PC-9 (cell line): ENCODE measurements at regions not wholly inside any gene's neighbourhood (a gene's known extent, or its start where the extent isn't known, plus 50 kb on each side); places are given as distances from the start of the nearest gene placed in this dataset.

Source experiments
- BruUV-seq: library from RNA; stranded (reverse); fragments of 400-500 nt; replicated peaks from 2 replicates; lab custom pipeline; 2021; lab: Mats Ljungman, UMichigan
- CTCF ChIA-PET: fragments of 300-600 bp; sonication (Branson Sonifier 250); formaldehyde crosslinking; loops from one replicate; lab custom pipeline; 2022; ENCODE audit warnings: antibody characterized with exemption; lab: Charles Lee
- POLR2A ChIA-PET: fragments of 300-600 bp; sonication (Branson Sonifier 250); formaldehyde crosslinking; loops from one replicate; lab custom pipeline; 2022; ENCODE audit warnings: antibody characterized with exemption; ENCODE audit not compliant: unreplicated experiment; lab: Charles Lee
- DNase-seq, 2 experiments: peaks; one replicate each; pipeline versions ENCODE4 v3.0.0 to v3.0.0-alpha.2; 2015 to 2022; ENCODE audit warnings: mixed read lengths in 1 of 2
- H2AFZ ChIP-seq: fragments of 200-600 bp; sonication (generic); 2 replicates; pipeline ENCODE4 v1.8.1; 2017; ENCODE audit warnings: antibody characterized with exemption
- H3F3A ChIP-seq: fragments of 200-600 bp; sonication (generic); 2 replicates; pipeline ENCODE4 v1.8.1; 2017; ENCODE audit warnings: antibody characterized with exemption, mild to moderate bottlenecking, low read depth; ENCODE audit not compliant: insufficient read depth
- H3K27ac ChIP-seq: fragments of 200-600 bp; sonication (generic); 2 replicates; pipeline ENCODE4 v1.6.1; 2016; ENCODE audit warnings: mixed run types
- H3K27me3 ChIP-seq: fragments of 200-600 bp; sonication (generic); 2 replicates; pipeline ENCODE4 v1.6.1; 2016; ENCODE audit warnings: low read depth, mixed run types; ENCODE audit not compliant: insufficient read depth
- H3K36me3 ChIP-seq: fragments of 200-600 bp; sonication (generic); 2 replicates; pipeline ENCODE4 v1.6.1; 2016; ENCODE audit warnings: low read depth, mixed run types
- H3K4me1 ChIP-seq: fragments of 200-600 bp; sonication (generic); replicated peaks from 2 replicates; pipeline ENCODE4 v1.6.1; 2016; ENCODE audit warnings: mixed run types; ENCODE audit not compliant: insufficient read depth
- H3K4me2 ChIP-seq: fragments of 200-600 bp; sonication (generic); 2 replicates; pipeline ENCODE4 v1.6.1; 2017; ENCODE audit warnings: mixed run types
- H3K4me3 ChIP-seq: fragments of 200-600 bp; sonication (generic); 2 replicates; pipeline ENCODE4 v1.6.1; 2016; ENCODE audit warnings: mixed run types
- H3K79me2 ChIP-seq: fragments of 200-600 bp; sonication (generic); 2 replicates; pipeline ENCODE4 v1.6.1; 2017; ENCODE audit warnings: low read depth, mixed run types
- H3K9me2 ChIP-seq: fragments of 200-600 bp; sonication (generic); 2 replicates; pipeline ENCODE4 v1.8.1; 2017; ENCODE audit warnings: mild to moderate bottlenecking; ENCODE audit not compliant: insufficient read depth
- H3K9me3 ChIP-seq: fragments of 200-600 bp; sonication (generic); 2 replicates; pipeline ENCODE4 v1.8.1; 2016; ENCODE audit warnings: low read depth; ENCODE audit not compliant: insufficient read depth
- H4K20me1 ChIP-seq: fragments of 200-600 bp; sonication (generic); 2 replicates; pipeline ENCODE4 v1.8.1; 2017; ENCODE audit not compliant: insufficient read depth
- CTCF ChIP-seq: fragments of 200-600 bp; sonication (generic); conservative IDR thresholded peaks from 2 replicates; pipeline ENCODE4 v1.6.1; 2017; ENCODE audit warnings: mixed run types, antibody characterized with exemption, mild to moderate bottlenecking, moderate library complexity
- EZH2 ChIP-seq: fragments of 200-600 bp; sonication (generic); IDR thresholded peaks from 2 replicates; pipeline ENCODE4 v1.8.0; 2017; ENCODE audit warnings: antibody characterized with exemption, low read depth
- intact Hi-C: fragments of 100-400 bp; cut with micrococcal nuclease; formaldehyde crosslinking; loops from one replicate; pipeline ENCODE4 v1.10.0; 2022; ENCODE audit not compliant: unreplicated experiment

- H3K4me1 ChIP-seq, result no peaks in the 10 kb centered on the region
- H3F3A ChIP-seq, result no peaks in the 10 kb centered on the region
- H3K27me3 ChIP-seq, result no peaks in the 10 kb centered on the region
- H2AFZ ChIP-seq, result no peak overlapping the region
- intact Hi-C loops, result no loop called here
- TF ChIP-seq CTCF, result no peak
- TF ChIP-seq EZH2, result no peak
- no peaks in the 10 kb centered on the region for H3K9me2 ChIP-seq
- H3K79me2 ChIP-seq, result no peaks in the 10 kb centered on the region
- H3K36me3 ChIP-seq, result no peaks in the 10 kb centered on the region
- no peak overlapping the region for H3K4me2 ChIP-seq
- H3K9me3 ChIP-seq, result no peaks in the 10 kb centered on the region
- POLR2A ChIA-PET, result no interaction called here
- CTCF ChIA-PET, result no interaction called here
- no peaks in the 10 kb centered on the region for H4K20me1 ChIP-seq
- H3K4me3 ChIP-seq, result no peak overlapping the region
- no peak for DNase-seq
- H3K27ac ChIP-seq, result no peak overlapping the region
- no TSS peak for BruUV-seq
Observed at GRCh38 chr5:108557686-108558085, 175.8 kb upstream of the FBXL17 start.

- BruUV-seq, result no TSS peak
- Histone ChIP-seq H3K27me3 (no peaks in the 10 kb centered on the region), H3K4me2 (no peak overlapping the region), H3K4me1 (no peaks in the 10 kb centered on the region), H3K9me3 (no peaks in the 10 kb centered on the region), H3K79me2 (no peaks in the 10 kb centered on the region), H4K20me1 (no peaks in the 10 kb centered on the region), H3K36me3 (no peaks in the 10 kb centered on the region), H3K9me2 (no peaks in the 10 kb centered on the region), H3K4me3 (no peak overlapping the region), H2AFZ (peak overlapping the region; percentile 48; the same call in 1 of the 2 replicates), H3K27ac (no peak overlapping the region), H3F3A (no peaks in the 10 kb centered on the region)
- no peak for TF ChIP-seq EZH2
- no peak for TF ChIP-seq CTCF
- ChIA-PET POLR2A (no interaction called here), CTCF (no interaction called here)
- DNase-seq, result no peak
- intact Hi-C loops, result no loop called here
Observed at GRCh38 chr5:108556441-108557145, 174.7 kb upstream of the FBXL17 start.

GRCh38 chr5:108548684-108549596, 167.0 kb upstream of the FBXL17 start:
- intact Hi-C loops, result no loop called here
- no peaks in the 10 kb centered on the region for H3K27me3 ChIP-seq
- H3K4me1 ChIP-seq, result no peaks in the 10 kb centered on the region
- TF ChIP-seq CTCF, result no peak
- BruUV-seq, result no TSS peak
- no peak for DNase-seq
- no peaks in the 10 kb centered on the region for H3K36me3 ChIP-seq
- no peaks in the 10 kb centered on the region for H3K79me2 ChIP-seq
- no peaks in the 10 kb centered on the region for H3K9me2 ChIP-seq
- no peaks in the 10 kb centered on the region for H4K20me1 ChIP-seq
- H2AFZ ChIP-seq, result no peak overlapping the region
- no peaks in the 10 kb centered on the region for H3K9me3 ChIP-seq
- CTCF ChIA-PET, result no interaction called here
- H3K4me2 ChIP-seq, result no peak overlapping the region
- H3K4me3 ChIP-seq, result no peak overlapping the region
- no peaks in the 10 kb centered on the region for H3F3A ChIP-seq
- POLR2A ChIA-PET, result no interaction called here
- H3K27ac ChIP-seq, result no peak overlapping the region
